ENCODE measurements at regions not wholly inside any gene's neighbourhood (a gene's known extent, or its start where the extent isn't known, plus 50 kb on each side); places are given as distances from the start of the nearest gene placed in this dataset.

DNA sequence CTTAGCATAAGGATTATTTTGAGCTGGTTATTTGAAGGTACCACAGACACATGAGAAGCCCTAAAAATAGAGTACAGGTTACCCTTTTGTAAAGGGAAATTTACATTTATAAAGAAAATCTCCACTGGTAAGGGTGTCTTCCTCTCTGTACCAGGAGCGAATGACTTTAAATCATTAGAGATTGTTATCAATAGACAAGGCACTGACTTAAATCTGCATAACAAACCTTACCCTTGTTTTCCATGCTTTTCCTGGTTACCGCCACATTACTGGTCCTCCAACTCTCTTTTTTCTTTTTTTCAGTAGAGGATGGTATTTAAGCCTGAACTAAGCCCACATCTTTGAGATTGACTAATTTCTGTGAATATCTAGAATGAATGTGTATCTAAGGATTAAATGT, 129.8 kb downstream of the SLC7A11 start:
- TF ChIP-seq CTCF (IDR thresholded peaks at IDR 0.05), result no peak
- no peak for TF ChIP-seq POLR2AphosphoS5 (IDR thresholded peaks at IDR 0.05)
